ENCODE measurements at regions not wholly inside any gene's neighbourhood (a gene's known extent, or its start where the extent isn't known, plus 50 kb on each side); places are given as distances from the start of the nearest gene placed in this dataset.

DNA sequence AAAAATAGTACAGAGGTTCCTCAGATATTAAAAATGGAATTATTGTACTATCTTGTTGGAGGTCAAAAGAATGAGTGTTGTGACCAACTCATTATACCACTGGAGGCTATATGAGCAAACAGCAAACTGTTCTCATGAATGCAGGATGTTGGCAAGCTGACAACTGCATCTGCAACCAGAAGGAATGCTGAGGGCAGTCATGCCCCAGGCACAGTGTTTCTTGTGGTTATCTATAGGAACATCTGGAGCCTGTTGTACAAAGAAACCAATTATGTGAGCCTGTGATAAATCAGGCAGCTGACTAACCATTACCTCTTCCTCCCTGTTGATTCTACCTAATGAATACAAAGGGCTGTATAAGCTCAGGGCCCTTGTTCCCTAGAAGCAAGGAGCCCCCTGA is 2057.1 kb downstream of the TP53TG3F start:
- DNase-seq = no peak

DNA sequence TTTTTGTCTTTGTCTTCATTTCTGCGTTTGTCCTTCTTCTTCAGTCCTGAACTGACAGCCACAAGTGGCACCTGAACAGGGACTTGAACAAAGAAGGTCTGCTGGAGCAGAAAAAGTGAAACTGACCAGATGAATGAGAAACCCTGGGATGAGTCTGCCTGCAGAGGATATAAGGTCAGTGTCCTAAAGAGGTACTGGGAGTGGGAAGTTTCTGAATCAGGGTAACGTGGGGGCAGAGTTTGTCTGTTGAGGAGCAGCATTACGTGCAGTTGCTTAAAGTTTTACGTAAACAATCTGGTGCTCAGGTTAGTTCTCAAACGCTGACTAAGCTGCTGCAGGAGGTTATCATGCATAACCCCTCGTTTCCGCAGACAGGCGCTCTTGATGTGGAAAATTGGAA is 2057.6 kb downstream of the TP53TG3F start:
- no peak for DNase-seq

DNA sequence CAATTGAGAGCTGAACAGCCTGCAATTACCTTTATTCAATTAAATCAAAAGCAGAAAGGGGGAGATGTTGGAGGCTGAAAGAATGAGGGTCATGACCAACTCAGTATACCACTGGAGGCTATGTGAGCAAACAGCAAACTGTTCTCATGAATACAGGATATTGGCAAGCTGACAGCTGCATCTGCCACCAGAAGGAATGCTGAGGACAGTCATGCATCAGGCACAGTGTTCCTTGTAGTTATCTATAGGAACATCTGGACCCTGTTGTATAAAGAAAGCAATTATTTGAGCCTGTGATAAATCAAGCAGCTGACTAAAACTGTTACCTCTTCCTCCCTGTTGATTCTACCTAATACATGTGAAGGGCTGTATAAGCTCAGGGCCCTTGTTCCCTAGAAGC is 2064.6 kb downstream of the TP53TG3F start:
- no peak for DNase-seq

DNA sequence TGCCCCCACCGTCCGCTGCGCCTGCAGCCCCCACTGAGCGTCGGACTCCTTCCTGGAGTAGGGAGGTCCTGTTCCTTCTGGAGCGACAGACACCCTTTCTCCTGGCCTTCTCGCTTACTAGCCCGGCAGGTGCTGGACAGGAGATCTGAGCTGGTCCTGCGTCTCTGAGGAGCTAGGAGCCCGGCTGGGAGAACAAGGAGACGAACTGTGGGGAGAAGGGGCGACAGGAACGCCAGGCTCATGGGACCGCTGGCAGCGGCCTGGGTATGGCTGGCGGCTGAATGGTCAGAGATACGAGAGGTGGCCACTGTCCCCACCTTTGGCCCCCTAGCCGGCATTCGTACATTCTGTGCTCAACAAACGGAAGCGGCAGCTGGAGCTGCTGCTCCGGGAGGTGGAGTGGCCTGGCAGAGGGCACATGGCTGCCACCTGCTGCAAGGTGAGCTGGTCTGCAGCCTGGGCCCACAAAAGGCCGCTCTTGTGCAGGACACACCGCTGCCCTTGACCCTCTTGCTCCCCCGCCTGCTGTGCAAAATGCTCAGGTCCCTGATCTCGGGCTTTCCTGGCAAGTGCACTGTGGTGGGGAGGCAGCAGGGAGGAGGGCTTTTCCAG is 2066.7 kb downstream of the TP53TG3F start:
- no peak for DNase-seq

DNA sequence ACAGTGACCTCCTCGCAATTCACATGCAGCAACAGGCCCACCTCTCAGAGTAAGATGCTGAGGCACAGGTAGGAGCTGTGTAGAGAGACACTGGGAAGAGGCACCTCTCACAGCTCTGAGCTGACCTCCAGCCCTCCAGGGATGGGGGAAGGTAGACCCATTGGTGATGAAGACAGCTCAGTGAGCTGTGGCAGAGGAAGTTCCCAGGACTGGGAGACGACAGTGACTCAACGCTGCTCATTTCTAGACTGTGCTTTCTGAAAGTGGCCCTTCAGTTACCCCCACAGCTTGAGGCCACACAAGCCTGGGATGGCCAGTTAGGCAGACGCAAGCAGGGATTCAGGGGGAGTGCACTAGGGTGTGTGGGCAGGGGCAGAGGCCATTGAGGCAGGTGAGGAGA is 2073.2 kb downstream of the TP53TG3F start:
- DNase-seq = no peak

DNA sequence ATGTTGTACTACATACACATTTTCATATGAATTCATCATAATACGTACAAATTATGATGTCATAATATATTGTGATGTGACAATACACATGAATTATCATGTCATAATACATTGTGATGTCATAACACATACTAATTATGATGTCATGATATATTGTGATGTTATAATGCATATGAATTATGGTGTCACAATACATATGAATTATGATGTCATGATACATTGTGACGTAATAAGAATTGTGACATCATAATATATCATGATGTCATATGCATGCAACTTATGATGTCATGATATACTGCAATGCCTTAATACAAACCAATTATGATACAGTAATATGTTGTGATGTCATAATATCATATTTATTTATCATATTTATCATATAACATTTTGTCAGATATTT is 2074.3 kb downstream of the TP53TG3F start:
- peak in 3 of 4 experiments; percentile 0 to 2 (median 1) for DNase-seq

DNA sequence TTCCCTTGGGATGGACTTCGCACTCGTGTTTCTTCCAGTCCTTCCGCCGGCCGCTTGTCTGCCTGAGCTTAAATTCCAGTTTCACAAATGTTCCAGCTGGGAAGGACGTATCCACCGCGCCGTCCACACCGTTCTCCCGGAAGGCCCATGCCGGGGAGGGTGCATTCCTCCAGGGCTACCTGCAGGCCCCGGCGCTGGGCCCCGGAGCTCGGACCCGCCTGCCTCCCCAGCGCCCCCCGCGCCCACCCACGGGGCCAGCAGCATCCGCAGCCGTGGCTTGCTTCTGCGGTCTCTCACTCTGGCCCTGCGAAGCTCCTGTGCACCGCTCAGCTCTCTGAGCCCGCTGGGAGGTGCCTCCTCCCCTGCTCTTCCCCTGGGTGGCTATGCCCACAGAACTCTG is 2084.1 kb downstream of the TP53TG3F start:
- DNase-seq = no peak

DNA sequence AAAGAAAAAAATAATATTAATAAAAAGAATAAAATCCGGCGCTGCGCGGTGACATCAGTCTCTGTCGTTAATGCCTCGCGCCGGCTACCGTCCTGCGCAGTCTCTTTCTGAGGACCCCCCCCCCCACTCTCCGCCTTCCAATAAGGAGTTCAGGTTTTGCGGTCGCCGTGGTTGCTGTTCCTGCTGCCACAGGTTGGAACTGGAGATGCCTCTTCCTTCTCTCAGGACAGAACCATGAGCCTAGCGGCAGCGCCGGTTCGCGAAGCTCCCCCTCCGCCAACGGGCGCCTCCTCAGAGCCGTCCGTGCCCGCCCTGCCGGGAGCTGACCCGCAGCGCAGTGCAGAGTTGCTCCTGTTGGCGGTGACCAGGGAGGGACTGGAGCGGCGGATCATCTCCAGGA is 2093.4 kb downstream of the TP53TG3F start:
- DNase-seq = no peak

DNA sequence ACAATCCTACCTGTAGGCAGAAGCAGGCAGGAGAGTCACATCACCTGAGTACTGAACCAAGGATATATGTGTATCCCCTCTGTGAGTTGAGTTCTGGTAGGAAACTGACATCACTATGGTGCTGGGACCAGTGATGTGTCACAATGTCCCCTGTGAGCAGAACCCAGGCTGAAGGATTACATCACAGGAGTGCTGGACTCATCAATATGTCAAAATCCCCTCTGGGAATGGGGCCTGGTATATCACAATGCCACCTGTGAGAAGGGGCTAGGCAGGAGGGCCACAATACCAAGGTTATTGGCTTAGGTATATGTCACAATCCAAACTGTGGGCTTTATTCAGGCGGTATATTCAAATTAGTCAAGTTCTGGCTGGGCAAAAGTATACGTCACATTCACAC is 2098.3 kb downstream of the TP53TG3F start:
- DNase-seq = no peak

DNA sequence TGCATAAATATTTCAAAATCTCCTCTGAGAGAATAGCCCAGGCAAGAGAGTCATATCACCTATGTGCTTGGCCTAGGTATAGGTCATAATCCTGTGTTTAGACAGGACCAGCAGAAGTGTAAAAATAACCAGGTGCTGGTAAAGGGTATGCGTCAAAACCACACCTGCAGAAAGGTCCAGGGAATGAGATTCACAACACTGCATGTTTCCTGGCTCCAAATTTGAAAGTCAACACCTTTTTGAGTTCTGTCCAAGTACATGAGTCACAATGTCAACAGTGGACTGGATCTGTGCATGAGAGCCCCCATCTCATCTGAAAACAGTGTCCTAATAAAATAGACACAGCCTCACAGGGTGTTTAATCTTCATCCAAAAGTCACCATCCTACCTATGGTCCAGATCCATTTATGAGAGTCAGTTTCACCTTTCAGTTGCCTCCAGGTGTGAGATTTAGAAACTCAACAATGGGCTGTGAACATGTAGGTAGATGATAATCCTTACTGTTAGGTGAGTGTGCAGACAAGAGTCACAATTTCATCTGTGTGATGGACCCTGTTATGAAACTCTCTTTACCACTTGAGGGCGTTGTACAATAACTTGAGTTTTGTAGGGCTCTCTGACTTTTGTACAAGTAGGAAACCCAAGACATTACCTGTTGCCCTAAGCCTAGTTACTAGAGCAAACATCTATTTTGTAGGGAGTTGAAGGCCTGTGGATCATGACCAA is 2100.7 kb downstream of the TP53TG3F start:
- DNase-seq = no peak

DNA sequence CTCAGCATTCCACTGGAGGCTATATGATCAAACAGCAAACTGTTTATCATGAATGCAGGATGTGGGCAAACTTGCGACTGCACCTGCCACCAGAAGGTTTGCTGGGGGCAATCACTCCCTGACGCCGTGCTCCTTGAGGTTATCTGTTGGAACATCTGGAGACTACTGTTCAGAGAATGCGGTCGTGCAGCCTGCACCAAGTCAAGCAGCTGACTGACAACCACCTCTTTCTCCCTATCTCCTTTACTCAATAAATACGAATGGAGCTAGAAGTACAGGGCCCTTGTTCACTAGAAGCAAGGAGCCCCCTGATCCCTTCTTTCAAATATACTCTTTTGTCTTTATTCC is 2101.2 kb downstream of the TP53TG3F start:
- no peak for DNase-seq

DNA sequence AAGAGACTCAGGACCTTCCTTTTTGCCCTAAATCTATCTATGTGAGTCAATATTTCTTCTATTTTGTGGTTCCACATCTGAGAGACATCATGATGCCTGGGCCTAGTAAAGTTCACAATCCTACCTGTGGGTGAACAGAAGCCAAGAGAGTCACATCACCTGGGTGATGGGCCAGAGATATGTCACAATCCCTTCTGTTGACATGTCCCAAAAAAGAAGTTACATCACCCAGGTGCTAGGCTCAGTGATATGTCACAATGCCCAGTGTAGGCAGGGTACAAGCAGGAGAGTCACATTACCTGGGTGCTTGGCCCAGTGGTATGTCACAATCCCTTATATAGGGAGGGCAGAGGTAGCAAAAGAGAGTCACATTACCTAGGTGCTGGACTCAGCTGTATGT is 2101.9 kb downstream of the TP53TG3F start:
- DNase-seq = no peak

DNA sequence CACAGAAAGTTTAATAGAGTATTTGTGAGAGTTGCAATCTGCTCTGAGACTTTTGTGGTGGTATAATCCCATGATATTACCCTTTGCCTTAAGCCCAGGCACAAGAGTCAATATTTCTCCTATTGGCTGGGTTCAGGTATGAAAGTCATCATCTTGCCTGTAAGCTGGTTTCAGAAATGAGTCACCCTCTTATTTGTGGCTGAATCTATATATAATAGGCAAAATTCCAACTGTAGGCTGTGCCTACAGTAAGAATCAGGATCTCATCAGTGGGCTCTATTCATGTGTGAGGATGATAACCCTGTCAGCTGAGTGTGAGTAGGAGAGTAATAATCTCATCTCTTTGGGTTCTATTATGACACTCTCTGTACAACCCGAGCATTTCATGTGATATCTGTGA is 2103.1 kb downstream of the TP53TG3F start:
- DNase-seq = no peak

DNA sequence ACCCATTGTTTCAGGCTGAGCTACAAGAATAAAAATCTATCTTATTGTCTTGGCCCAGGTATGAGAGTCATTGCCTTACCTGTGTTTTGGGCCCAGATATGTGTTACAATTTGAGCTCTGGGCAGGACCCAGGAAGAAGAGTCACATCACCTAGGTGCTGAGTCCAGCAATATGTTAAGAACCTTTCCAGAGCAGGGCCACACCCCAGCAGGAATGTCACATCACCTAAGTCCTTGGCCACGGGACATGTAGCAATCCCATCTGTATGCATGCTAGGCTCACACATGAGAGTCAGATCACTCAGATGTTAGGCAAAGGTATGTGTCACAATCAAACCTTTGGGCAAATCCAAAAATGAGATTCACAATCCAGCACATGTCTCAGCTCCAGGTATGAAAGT is 2103.5 kb downstream of the TP53TG3F start:
- no peak for DNase-seq

DNA sequence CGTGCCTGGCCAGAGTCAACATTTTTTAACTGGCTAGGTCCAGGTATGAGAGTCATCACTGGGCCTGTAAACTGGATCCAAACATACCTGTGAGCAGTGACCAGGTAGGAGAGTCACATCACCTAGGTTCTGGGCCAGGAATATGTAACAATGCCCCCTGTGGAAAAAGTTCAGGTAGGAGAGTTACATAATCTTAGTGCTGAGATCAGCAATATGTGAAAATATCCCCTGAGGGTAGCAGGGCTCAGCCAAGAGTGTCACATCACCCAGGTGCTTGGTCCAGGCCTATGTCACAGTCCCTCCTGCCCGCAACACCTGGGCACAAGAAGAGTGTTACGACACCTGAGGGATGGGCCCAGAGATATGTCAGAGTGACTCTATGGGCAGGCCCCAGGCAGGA is 2104.7 kb downstream of the TP53TG3F start:
- no peak for DNase-seq

DNA sequence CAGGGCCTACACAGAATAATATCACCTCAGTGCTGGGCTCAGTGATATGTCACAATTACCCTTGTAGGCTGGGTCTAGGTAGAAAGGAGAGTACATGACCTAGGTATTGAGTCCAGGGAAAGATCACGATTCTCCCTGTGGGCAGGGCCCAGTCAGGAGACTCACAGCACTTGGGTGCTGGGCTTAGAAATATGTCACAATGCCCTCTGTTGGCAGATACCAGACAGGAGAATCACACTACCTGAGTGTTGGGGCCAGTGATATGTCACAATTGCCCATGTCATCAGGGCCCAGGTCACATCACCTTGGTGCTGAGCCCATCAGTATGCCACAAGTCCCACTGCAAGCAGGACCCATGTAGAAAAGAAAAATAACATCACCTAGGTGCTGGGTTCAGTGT is 2105.5 kb downstream of the TP53TG3F start:
- DNase-seq = no peak

DNA sequence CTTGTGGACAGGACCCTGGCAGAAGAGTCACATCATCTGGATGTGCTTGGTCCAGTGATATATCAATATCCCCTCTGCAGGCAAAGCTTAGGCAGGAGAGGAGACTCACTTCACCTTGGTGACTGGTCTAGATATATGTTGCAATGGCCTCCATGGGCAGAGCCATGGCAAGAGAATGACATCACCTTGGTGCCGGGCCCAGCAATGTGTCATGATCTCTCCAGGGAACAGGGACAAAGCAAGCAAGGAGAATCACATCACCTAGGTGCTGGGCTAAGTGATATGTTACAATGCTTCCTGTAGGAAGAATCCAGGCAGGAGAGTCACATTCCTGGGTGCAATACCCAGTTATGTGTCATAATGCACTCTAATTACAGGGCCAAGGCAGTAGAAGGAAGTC is 2106.2 kb downstream of the TP53TG3F start:
- no peak for DNase-seq

DNA sequence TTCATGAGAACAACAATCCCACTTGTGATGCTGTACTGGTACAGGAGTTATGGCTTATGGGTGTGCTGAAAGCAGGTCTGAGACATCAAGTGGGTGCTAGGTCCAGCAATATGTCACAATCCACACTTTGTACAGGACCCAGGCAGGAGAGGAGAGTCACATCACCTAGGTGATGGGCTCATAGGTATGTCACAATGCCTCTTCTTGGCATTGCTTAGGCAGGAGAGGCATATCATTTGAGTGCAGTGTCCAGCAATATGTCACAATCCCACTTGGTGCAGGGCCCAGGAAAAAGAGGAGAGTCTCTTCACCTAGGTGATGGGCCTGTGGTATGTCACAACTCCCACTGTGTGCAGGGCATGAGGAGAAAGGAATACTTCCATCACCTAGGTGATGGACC is 2110.0 kb downstream of the TP53TG3F start:
- DNase-seq = no peak

DNA sequence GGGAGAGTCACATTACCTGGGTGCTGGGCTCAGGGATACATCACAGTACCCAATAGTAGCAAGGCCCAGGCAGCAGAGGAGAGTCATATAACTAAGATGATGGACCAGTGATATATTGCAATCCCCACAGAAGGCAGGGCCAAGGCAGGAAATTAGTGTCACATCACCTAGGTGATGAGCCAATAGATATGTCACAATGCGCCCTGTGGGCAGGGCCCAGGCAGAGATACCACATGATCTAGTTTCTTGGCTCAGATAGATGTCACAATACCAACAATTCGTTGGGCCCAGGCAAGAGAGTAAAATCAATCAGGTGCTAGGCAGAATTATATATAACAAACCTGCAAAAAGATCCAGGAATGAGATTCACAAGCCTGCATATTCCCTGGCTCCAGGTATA is 2111.5 kb downstream of the TP53TG3F start:
- no peak for DNase-seq

DNA sequence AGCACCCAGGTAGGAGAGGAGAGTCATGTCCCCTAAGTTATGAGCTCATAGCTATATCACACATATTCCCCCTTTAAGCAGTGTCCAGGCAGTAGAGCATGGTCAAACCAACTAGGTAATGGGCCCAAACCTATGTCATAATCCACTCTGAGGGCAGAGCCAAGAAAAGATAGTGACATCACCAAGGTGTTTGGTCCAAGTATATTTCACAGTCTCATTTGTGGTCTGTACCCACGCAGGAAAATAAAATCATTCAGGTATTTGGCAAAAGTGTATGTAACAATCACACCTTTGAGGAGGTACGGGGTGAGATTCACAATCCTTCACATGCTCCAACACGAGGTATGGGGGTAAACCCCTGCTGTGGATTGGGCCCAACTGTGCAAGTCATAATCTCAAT is 2112.8 kb downstream of the TP53TG3F start:
- no peak for DNase-seq

DNA sequence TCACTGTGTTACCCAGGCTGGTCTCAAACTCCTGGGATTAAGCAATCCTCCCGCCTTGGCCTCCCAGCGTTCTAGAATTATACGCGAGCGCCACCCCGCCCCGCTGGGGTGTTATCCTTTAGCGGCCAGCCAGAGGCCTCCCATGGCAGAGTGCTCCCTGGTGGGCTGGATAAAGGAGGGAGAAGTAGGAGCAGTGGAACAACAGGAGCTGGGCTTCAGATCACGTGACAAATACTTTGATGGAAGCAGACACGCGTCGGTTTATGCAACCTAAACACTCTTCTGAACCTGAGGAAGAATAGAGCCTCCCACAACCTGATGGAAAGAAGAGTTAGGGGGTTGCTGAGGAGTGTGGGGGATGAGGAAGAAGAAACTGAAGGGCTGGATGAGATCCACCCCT is 2114.0 kb downstream of the TP53TG3F start:
- no peak for DNase-seq

DNA sequence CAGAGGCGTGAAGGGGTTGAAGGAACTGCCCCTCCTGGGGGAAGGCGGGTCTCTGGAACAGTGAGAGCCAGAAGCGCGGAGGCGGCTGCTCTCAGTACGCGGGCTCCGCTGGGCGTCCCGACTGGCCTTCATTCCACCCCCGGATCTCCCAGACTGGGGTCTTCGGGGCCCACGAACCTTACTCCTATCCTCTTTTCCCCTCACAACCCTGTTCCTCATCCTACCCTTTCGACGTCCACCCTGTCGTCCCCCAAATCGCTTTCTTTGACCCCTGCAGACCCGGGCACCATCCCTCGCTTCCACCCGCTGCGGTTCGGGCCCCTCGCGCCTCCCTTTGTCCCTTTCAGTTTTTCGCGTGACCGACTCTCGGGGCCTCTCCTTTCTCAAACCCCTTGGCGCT is 2114.6 kb downstream of the TP53TG3F start:
- no peak for DNase-seq

DNA sequence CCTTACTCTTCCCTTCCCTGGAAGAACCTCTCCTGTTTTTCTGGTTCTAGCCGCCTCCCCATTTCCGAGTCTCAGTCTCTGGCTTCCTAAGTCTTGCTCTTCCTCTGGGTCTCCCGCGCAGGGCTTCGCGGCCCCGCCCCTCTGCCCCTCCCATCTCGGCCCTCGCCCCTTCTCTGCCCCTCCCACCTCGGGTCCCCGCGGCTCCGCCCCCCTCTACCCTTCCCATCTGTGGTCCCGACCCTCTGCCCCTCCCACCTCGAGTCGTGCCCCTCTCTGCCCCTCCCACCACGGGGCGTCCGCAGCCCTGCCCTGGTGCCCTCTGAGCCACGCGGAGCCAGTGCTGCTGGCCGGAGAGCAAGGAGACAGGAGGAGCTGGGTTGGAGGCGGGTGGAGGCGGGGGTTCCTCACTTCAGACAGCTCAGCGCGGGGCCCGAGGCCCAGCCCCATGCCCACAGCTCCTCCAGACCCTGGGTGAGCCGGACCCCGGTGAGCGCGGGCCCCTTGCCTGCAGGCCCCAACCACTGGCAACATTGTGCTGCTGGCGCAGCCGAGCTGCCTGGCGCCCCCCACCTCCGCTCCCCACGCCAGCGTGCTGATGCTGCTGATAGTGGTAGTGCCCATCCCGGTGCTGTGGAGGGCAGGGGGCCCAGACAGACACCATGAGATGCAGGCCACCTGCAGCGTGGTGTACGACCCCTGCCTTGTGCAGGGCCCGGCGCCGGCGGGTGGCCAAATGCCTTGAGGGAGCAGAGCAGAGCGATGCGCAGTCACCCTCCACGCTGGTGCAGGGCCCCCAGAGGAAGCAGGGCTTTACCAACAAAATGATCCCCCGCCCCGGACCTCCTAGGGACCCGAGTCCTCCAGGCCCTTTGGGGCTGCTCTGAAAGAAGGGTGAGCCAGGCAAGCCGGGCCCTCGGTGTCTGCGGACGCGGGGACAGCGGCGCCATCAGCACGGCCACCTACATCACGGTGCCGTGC is 2115.3 kb downstream of the TP53TG3F start:
- no peak for DNase-seq

DNA sequence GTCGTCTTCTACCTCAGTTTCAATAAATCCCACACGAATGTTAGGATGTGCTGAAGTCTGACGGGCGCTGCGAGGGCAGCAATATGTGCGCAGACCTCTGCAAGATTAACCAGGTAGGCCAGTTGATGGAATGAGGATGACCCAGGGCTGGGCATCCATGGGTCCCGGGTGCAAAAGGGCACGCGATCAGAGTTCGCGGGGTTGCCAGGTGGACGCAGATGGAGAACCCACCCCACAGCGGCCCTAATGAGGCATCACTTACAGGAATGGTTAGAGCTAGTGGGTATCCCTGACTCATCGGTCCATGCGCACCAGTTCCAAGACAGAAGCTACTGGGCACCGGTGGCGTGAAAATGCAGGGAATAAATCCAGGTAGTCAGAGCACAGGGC is 2116.0 kb downstream of the TP53TG3F start:
- no peak for DNase-seq
